ENCODE measurements at regions not wholly inside any gene's neighbourhood (a gene's known extent, or its start where the extent isn't known, plus 50 kb on each side); places are given as distances from the start of the nearest gene placed in this dataset.

DNA sequence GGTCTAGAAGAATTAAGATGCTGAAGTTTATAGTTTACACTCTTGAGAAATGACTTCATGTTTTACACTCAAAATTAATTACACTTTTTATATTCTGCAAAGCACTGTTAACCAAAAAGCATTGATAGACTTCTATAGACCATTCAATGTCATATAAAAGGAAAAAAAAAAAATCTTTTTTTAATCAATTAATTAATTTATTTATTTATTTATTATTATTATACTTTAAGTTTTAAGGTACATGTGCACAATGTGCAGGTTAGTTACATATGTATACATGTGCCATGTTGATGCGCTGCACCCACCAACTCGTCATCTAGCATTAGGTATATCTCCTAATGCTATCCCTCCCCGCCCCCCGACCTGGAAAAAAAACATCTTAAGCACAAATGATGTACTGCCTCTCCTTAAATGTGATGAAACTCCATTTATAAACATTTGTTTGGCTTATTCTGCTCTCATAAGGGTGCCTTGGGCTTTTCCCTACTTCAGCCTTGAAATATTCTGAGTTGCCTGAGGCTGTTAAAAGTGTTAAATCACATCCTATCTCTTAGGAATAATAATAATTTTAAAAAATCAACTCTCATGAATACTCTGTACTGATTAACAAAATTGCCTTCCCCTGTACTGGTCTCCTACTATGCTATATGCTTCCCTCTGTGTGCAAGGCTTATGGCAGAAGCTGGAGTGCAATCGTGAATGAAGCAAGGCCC lies 466.9 kb downstream of the SOX2 start:
- no peak for TF ChIP-seq CTCF (conservative IDR thresholded peaks at IDR 0.05; ENCODE audit: low read depth, low read length)
- no peak for TF ChIP-seq MXI1 (IDR thresholded peaks at IDR 0.05; ENCODE audit: borderline replicate concordance, low read depth, low read length)
- TF ChIP-seq RCOR1 (IDR thresholded peaks at IDR 0.05; ENCODE audit: insufficient replicate concordance, low read length), result no peak
- TF ChIP-seq MAZ (IDR thresholded peaks at IDR 0.05; ENCODE audit: borderline replicate concordance, low read depth, low read length), result no peak
- TF ChIP-seq SMC3 (IDR thresholded peaks at IDR 0.05; ENCODE audit: low read depth, low read length), result no peak
